Left ventricle myocardium inferior (tissue), 1 donor: ENCODE measurements at regions not wholly inside any gene's neighbourhood (a gene's known extent, or its start where the extent isn't known, plus 50 kb on each side); places are given as distances from the start of the nearest gene placed in this dataset.

Source experiments
- DNase-seq: peaks from one replicate; pipeline ENCODE4 v3.0.0-alpha.2; 2020
- H3K27ac ChIP-seq: fragments of 200-600 bp; replicated peaks from 2 replicates; pipeline ENCODE4 v1.8.0; 2021
- H3K27me3 ChIP-seq: fragments of 200-600 bp; 2 replicates; pipeline ENCODE4 v1.8.0; 2021; ENCODE audit warnings: low read depth
- H3K36me3 ChIP-seq: fragments of 200-600 bp; 2 replicates; pipeline ENCODE4 v1.8.0; 2021
- H3K4me1 ChIP-seq: fragments of 200-600 bp; 2 replicates; pipeline ENCODE4 v1.8.0; 2021
- H3K4me3 ChIP-seq: fragments of 200-600 bp; 2 replicates; pipeline ENCODE4 v1.8.0; 2021; ENCODE audit warnings: mild to moderate bottlenecking, moderate library complexity
- H3K9me3 ChIP-seq: fragments of 200-600 bp; replicated peaks from 2 replicates; pipeline ENCODE4 v1.8.0; 2021
- intact Hi-C: fragments of 100-400 bp; cut with micrococcal nuclease; formaldehyde crosslinking; loops from one replicate; pipeline ENCODE4 v1.11.0; 2022
- TF ChIP-seq, protein P1 (sequence below): fragments of 200-600 bp; IDR thresholded peaks from 2 replicates; pipeline ENCODE4 v1.8.0; 2021; ENCODE audit warnings: antibody characterized with exemption, mild to moderate bottlenecking, borderline replicate concordance
- donor health status: DM: no; HTN: yes; CAD: no; lungs with severe emphysema.

DNA sequence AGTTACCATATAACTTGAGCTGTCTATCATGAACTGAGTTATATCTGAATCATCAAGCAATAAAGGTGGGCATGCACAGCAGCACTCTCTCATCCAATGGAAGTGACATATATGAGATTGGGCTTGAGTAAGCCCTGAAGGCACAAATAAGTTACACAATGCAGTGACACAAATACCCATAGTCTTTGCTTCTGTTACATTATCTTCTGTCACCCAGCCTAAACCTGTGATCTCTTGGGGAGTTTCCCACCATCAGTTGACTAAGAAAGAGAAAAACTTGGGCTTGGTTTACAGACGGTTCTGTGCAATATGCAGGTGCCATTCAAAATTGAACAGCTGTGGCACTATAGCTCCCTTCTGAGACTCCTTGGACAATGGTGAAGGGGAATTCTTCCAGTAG, 138.8 kb upstream of the IL15 start:
- H3K27me3 ChIP-seq: no peaks in the 10 kb centered on the region
- no peak overlapping the region for H3K4me3 ChIP-seq
- DNase-seq: no peak
- H3K9me3 ChIP-seq: no peaks in the 10 kb centered on the region
- no peaks in the 10 kb centered on the region for H3K4me1 ChIP-seq
- H3K36me3 ChIP-seq: no peaks in the 10 kb centered on the region
- intact Hi-C loops: no loop called here
- H3K27ac ChIP-seq: no peak overlapping the region
- TF ChIP-seq, protein P1, sequence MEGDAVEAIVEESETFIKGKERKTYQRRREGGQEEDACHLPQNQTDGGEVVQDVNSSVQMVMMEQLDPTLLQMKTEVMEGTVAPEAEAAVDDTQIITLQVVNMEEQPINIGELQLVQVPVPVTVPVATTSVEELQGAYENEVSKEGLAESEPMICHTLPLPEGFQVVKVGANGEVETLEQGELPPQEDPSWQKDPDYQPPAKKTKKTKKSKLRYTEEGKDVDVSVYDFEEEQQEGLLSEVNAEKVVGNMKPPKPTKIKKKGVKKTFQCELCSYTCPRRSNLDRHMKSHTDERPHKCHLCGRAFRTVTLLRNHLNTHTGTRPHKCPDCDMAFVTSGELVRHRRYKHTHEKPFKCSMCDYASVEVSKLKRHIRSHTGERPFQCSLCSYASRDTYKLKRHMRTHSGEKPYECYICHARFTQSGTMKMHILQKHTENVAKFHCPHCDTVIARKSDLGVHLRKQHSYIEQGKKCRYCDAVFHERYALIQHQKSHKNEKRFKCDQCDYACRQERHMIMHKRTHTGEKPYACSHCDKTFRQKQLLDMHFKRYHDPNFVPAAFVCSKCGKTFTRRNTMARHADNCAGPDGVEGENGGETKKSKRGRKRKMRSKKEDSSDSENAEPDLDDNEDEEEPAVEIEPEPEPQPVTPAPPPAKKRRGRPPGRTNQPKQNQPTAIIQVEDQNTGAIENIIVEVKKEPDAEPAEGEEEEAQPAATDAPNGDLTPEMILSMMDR: no peak

DNA sequence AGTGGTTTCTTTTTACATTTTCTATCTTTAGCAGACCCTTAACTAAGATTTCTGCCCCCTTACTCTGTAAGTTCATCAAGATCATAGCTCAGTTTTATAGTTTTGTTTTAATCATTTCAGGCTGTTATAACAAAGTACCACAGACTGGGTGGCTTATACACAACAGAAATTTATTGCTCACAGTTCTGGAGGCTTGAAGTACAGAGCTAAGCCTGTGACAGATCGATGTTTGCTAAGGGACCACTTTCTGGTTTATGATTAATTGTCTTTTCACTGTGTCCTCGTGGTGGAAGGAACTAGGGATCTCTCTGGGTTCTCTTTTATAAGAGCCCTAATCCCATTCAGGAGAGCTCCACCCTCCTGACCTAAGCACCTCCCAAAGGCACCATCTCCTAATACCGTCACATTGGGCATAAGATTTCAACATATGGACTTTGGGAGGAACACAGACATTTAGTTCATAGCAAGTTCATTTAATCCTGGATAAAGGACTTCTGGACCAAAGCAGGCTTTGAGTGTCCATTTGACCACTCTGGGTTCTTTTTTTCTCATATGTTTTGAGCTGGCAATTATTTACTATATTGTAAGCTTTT, 137.0 kb upstream of the IL15 start:
- Histone ChIP-seq H3K27ac (no peak overlapping the region), H3K4me1 (no peaks in the 10 kb centered on the region), H3K36me3 (no peaks in the 10 kb centered on the region), H3K9me3 (peaks cover 4% of the 10 kb centered on the region), H3K27me3 (no peaks in the 10 kb centered on the region), H3K4me3 (no peak overlapping the region)
- no peak for DNase-seq
- TF ChIP-seq, protein P1: no peak
- intact Hi-C loops: no loop called here

DNA sequence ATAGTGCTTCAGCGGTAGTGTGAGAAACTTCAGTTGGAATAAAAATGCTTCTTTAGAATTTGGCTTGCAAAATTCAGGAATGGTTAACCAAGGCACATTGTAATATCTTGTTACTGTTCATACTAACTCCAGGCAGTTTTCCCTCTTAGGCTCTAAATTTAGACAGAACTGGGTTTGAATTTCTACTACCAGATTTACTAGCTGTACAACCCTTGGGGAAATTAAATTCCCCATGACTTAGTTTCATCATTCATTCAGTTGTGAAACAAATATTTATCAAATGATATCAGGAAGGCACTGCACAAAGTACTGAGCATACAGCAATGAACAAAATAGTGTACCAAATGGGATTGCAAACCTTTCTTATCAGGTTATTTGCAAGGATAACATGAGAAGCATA, 135.0 kb upstream of the IL15 start:
- intact Hi-C loops: no loop called here
- Histone ChIP-seq H3K4me3 (no peak overlapping the region), H3K27ac (no peak overlapping the region), H3K36me3 (no peaks in the 10 kb centered on the region), H3K27me3 (no peaks in the 10 kb centered on the region), H3K4me1 (no peaks in the 10 kb centered on the region), H3K9me3 (peaks cover 7% of the 10 kb centered on the region)
- TF ChIP-seq, protein P1: no peak
- no peak for DNase-seq

DNA sequence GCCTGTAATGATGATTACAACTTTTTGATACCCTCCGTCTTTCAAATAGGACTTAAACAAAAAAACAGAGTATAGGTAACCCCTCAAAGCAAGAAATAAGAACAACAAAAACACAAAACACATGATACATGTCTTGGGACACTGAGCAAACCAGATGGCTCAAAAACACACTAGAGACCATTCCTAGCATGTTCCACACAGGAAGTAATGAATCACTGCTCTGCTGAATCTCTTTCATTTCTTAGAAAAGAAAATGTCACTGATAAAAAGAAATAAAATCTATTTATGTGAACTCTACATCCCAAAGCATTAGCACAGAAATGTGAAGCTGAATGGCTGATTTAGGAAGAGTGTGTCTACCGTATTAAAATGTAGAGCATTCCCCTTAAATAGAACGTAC, 134.5 kb upstream of the IL15 start:
- no peaks in the 10 kb centered on the region for H3K27me3 ChIP-seq
- intact Hi-C loops: no loop called here
- no peak overlapping the region for H3K27ac ChIP-seq
- no peaks in the 10 kb centered on the region for H3K36me3 ChIP-seq
- peaks cover 7% of the 10 kb centered on the region for H3K9me3 ChIP-seq
- no peaks in the 10 kb centered on the region for H3K4me1 ChIP-seq
- TF ChIP-seq, protein P1: no peak
- no peak for DNase-seq
- H3K4me3 ChIP-seq: no peak overlapping the region

- no peaks in the 10 kb centered on the region for H3K27me3 ChIP-seq
- DNase-seq: no peak
- peaks cover 7% of the 10 kb centered on the region for H3K9me3 ChIP-seq
- intact Hi-C loops: no loop called here
- H3K27ac ChIP-seq: no peak overlapping the region
- TF ChIP-seq, protein P1: no peak
- H3K36me3 ChIP-seq: no peaks in the 10 kb centered on the region
- H3K4me3 ChIP-seq: no peak overlapping the region
- H3K4me1 ChIP-seq: no peaks in the 10 kb centered on the region
These were observed 133.6 kb upstream of the IL15 start for GRCh38 chr4:141502755-141503154.

- TF ChIP-seq, protein P1: no peak
- DNase-seq: no peak
- Histone ChIP-seq H3K27ac (no peak overlapping the region), H3K36me3 (no peaks in the 10 kb centered on the region), H3K9me3 (peaks cover 7% of the 10 kb centered on the region), H3K4me1 (no peaks in the 10 kb centered on the region), H3K4me3 (no peak overlapping the region), H3K27me3 (no peaks in the 10 kb centered on the region)
- intact Hi-C loops: no loop called here
These were observed 133.1 kb upstream of the IL15 start for GRCh38 chr4:141503260-141503659.
